ENCODE measurements at regions not wholly inside any gene's neighbourhood (a gene's known extent, or its start where the extent isn't known, plus 50 kb on each side); places are given as distances from the start of the nearest gene placed in this dataset.

- TF ChIP-seq CTCF (IDR thresholded peaks at IDR 0.05; ENCODE audit: unreplicated experiment), result no peak
- Mint-ChIP-seq H3K4me1 (ENCODE audit: unreplicated experiment) (no peaks in the 10 kb centered on the region), H3K36me3 (ENCODE audit: low read depth, unreplicated experiment) (no peaks in the 10 kb centered on the region), H3K27me3 (ENCODE audit: unreplicated experiment) (no peaks in the 10 kb centered on the region), H3K4me3 (ENCODE audit: unreplicated experiment) (no peak overlapping the region), H3K9me3 (ENCODE audit: unreplicated experiment) (no peaks in the 10 kb centered on the region), H3K27ac (ENCODE audit: unreplicated experiment) (no peak overlapping the region)
- DNase-seq (ENCODE audit: low spot score), result no peak
Observed at GRCh38 chr16:72397876-72398275, 225.9 kb upstream of the PMFBP1 start.

DNA sequence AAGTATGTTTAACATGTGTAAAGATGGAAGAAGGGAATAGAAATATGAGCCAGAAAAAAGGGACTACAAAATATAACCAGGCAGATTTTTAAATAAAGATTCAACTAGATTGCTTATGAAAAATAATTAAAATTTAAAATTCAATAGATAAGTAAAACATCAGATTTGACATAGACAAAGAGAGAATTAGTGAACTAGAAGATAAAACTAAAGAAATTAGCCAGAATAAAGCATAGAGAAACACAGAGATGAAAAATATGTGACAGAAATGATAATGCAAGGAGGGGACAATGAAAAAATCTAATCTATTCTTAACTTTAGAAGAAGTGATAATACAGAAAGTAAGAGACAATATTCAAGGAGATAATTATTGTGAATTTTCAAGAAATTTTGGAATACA is 222.6 kb upstream of the PMFBP1 start:
- no peak overlapping the region for H3K4me3 Mint-ChIP-seq (ENCODE audit: unreplicated experiment)
- no peak for DNase-seq (ENCODE audit: low spot score)
- H3K27ac Mint-ChIP-seq (ENCODE audit: unreplicated experiment), result no peak overlapping the region
- no peaks in the 10 kb centered on the region for H3K9me3 Mint-ChIP-seq (ENCODE audit: unreplicated experiment)
- H3K27me3 Mint-ChIP-seq (ENCODE audit: unreplicated experiment), result no peaks in the 10 kb centered on the region
- no peaks in the 10 kb centered on the region for H3K4me1 Mint-ChIP-seq (ENCODE audit: unreplicated experiment)
- no peak for TF ChIP-seq CTCF (IDR thresholded peaks at IDR 0.05; ENCODE audit: unreplicated experiment)
- H3K36me3 Mint-ChIP-seq (ENCODE audit: low read depth, unreplicated experiment), result no peaks in the 10 kb centered on the region

DNA sequence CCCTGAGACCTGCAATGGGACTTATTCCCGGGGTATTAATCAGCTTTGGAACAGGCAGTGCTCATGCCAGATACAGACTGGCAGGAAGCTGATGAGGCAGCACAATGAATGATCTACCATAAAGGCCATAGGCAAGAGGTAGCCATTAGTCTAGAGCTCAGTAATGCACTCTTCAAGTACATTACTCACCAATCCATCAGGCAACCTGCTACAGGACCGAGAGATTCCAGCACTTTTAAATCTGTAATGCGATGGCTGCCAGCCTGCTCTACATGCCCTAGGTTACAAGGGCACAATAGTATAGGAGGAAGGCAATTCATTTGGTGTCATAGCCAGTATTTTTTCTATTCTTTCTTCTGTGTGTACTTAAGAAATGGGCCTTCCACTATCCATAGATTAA is 217.8 kb upstream of the PMFBP1 start:
- no peak for TF ChIP-seq CTCF (IDR thresholded peaks at IDR 0.05; ENCODE audit: unreplicated experiment)
- no peak for DNase-seq (ENCODE audit: low spot score)
- Mint-ChIP-seq H3K9me3 (ENCODE audit: unreplicated experiment) (no peaks in the 10 kb centered on the region), H3K4me3 (ENCODE audit: unreplicated experiment) (no peak overlapping the region), H3K27me3 (ENCODE audit: unreplicated experiment) (no peaks in the 10 kb centered on the region), H3K27ac (ENCODE audit: unreplicated experiment) (no peak overlapping the region), H3K36me3 (ENCODE audit: low read depth, unreplicated experiment) (no peaks in the 10 kb centered on the region), H3K4me1 (ENCODE audit: unreplicated experiment) (no peaks in the 10 kb centered on the region)

DNA sequence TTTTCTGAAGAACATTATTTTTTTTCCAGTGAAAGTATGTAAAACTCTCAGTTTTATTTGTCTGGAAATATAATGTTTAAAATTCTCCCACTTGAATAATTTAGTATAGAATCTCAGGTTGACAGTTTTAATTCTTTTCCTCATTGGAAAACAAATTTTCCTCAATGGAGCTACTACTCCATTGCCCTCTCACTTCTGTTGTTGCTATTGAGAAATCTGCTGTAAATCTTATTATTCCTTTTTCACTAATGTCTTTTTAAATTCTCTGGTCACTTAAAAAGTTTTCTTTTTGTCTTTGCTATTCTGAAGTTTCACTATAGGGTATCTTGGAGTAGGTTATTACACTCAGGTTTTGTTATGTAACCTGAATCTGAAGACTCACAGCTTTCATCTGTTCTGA is 216.1 kb upstream of the PMFBP1 start:
- no peak overlapping the region for H3K4me3 Mint-ChIP-seq (ENCODE audit: unreplicated experiment)
- no peak overlapping the region for H3K27ac Mint-ChIP-seq (ENCODE audit: unreplicated experiment)
- no peaks in the 10 kb centered on the region for H3K36me3 Mint-ChIP-seq (ENCODE audit: low read depth, unreplicated experiment)
- H3K4me1 Mint-ChIP-seq (ENCODE audit: unreplicated experiment), result no peaks in the 10 kb centered on the region
- no peak for TF ChIP-seq CTCF (IDR thresholded peaks at IDR 0.05; ENCODE audit: unreplicated experiment)
- no peak for DNase-seq (ENCODE audit: low spot score)
- no peaks in the 10 kb centered on the region for H3K9me3 Mint-ChIP-seq (ENCODE audit: unreplicated experiment)
- H3K27me3 Mint-ChIP-seq (ENCODE audit: unreplicated experiment), result no peaks in the 10 kb centered on the region

DNA sequence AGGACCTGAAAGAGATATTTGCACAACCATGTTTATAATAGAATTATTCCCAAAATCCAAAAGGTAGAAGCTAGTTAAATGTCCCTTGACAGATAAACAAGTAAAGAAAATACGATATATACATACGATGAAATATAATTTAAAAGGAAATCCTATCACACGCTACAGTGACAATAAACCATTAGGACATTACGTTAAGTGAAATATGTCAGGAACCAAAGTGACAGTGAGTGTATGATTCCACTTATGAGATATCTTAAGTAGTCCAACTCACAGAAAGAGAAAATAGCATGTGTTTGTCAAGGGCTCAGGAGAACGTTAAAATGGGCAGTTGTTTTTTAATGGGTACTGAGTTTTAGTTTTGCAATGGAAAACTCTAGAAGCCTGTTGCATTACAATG is 212.7 kb upstream of the PMFBP1 start:
- Mint-ChIP-seq H3K27me3 (ENCODE audit: unreplicated experiment) (no peaks in the 10 kb centered on the region), H3K9me3 (ENCODE audit: unreplicated experiment) (no peaks in the 10 kb centered on the region), H3K4me3 (ENCODE audit: unreplicated experiment) (no peak overlapping the region), H3K4me1 (ENCODE audit: unreplicated experiment) (no peaks in the 10 kb centered on the region), H3K27ac (ENCODE audit: unreplicated experiment) (no peak overlapping the region), H3K36me3 (ENCODE audit: low read depth, unreplicated experiment) (no peaks in the 10 kb centered on the region)
- DNase-seq (ENCODE audit: low spot score), result no peak
- TF ChIP-seq CTCF (IDR thresholded peaks at IDR 0.05; ENCODE audit: unreplicated experiment), result no peak

Data from endothelial cell (in vitro differentiated cells).